Retinal pigment epithelial cell (primary cell): ENCODE measurements at regions not wholly inside any gene's neighbourhood (a gene's known extent, or its start where the extent isn't known, plus 50 kb on each side); places are given as distances from the start of the nearest gene placed in this dataset.
"Not testable (repeated sequence)": the region's sequence is repeated elsewhere in the genome, so short reads cannot be mapped to it uniquely, and the experiment has no call there.

Experiments
- DNase-seq: peaks from one replicate; pipeline ENCODE4 v3.0.0-alpha.2; 2010; ENCODE audit warnings: low read depth
- H3K4me3 ChIP-seq: 2 replicates; pipeline ENCODE4 v1.5.1; 2011; ENCODE audit warnings: mild to moderate bottlenecking, low read length, control low read depth, moderate library complexity
- CTCF ChIP-seq: conservative IDR thresholded peaks from 2 replicates; pipeline ENCODE4 v1.5.1; 2011; ENCODE audit warnings: low read depth, low read length, control low read depth, inconsistent platforms

GRCh38 chr12:9342614-9343353 is 134.6 kb upstream of the PZP start:
- no peak for DNase-seq
- H3K4me3 ChIP-seq: no peak overlapping the region
- TF ChIP-seq CTCF: no peak

GRCh38 chr12:9341260-9341585 is 133.0 kb upstream of the PZP start:
- H3K4me3 ChIP-seq: no peak overlapping the region
- no peak for DNase-seq
- no peak for TF ChIP-seq CTCF

- peak; percentile 12 for DNase-seq
- no peak overlapping the region for H3K4me3 ChIP-seq
- no peak for TF ChIP-seq CTCF
Measured at GRCh38 chr12:9340422-9341259, 132.4 kb upstream of the PZP start.

- TF ChIP-seq CTCF: no peak
- no peak for DNase-seq
- H3K4me3 ChIP-seq: no peak overlapping the region
Measured at GRCh38 chr12:9337656-9338055, 129.5 kb upstream of the PZP start.

- not testable (repeated sequence) for H3K4me3 ChIP-seq, DNase-seq
Measured at GRCh38 chr12:9336375-9337011, 128.3 kb upstream of the PZP start.

- no peak for DNase-seq
- no peak for TF ChIP-seq CTCF
- no peak overlapping the region for H3K4me3 ChIP-seq
Measured at GRCh38 chr12:9335867-9336266, 127.7 kb upstream of the PZP start.

- no peak overlapping the region for H3K4me3 ChIP-seq
- TF ChIP-seq CTCF: no peak
Measured at GRCh38 chr12:9334964-9335363, 126.8 kb upstream of the PZP start.

More at GRCh38 chr12:9334964-9335363, 126.8 kb upstream of the PZP start:
- no peak for DNase-seq
